OCI-LY3 (cell line): ENCODE measurements at regions not wholly inside any gene's neighbourhood (a gene's known extent, or its start where the extent isn't known, plus 50 kb on each side); places are given as distances from the start of the nearest gene placed in this dataset.

Experiments used
- CTCF ChIP-seq: fragments of 200-600, 300-600 bp; sonication (generic); IDR thresholded peaks from 2 replicates; pipeline ENCODE4 v1.5.1; 2014; ENCODE audit warnings: antibody characterized with exemption, low read length, low read depth
- EZH2phosphoT487 ChIP-seq: fragments of 200-600 bp; shearing (Covaris generic); IDR thresholded peaks from 2 replicates; pipeline ENCODE4 v1.6.1; 2018; ENCODE audit warnings: antibody characterized with exemption, mixed run types, low read depth

- no peak for TF ChIP-seq EZH2phosphoT487
- TF ChIP-seq CTCF = no peak
Observed at GRCh38 chr13:37923236-37923635, 53.7 kb upstream of the TRPC4 start.
